CD4-positive, alpha-beta T cell treated with Interferon alpha-2 for 1 hour (primary cell): ENCODE measurements at regions not wholly inside any gene's neighbourhood (a gene's known extent, or its start where the extent isn't known, plus 50 kb on each side); places are given as distances from the start of the nearest gene placed in this dataset.

Experiments used
- DNase-seq, 2 donors: peaks; one replicate each; pipeline ENCODE4 v3.0.0-alpha.2; 2020 to 2022

DNA sequence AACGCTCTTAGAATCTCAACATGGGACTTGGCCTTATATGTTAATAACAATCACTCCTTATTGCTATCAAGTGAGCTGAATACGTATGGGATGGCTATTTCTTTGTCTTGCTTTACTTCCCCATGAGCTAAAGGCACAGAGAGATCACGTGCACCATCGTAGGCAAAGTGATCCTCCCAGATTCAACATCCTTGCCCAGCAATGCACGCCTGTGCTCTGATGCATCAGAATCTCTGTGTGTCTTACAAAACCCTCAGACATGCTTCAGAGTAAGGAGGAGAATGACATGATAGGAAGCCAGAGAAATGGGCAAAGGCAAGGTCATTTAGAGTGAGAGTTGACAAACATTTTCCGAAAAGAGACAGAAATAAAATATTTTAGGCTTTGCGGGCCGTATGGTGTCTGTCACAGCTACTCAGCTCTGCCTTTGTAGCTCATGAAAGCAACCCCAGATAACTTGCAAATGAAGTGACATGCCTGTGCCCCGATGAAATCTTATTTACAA is 277.6 kb upstream of the CDH4 start:
- DNase-seq = no peak

- no peak for DNase-seq
These were observed 275.9 kb upstream of the CDH4 start for GRCh38 chr20:60976139-60976538.

GRCh38 chr20:60976913-60977312 is 275.1 kb upstream of the CDH4 start:
- no peak for DNase-seq

- no peak for DNase-seq
These were observed 274.2 kb upstream of the CDH4 start for GRCh38 chr20:60977901-60978300.

- no peak for DNase-seq
These were observed 267.4 kb upstream of the CDH4 start for GRCh38 chr20:60984666-60985065.

DNA sequence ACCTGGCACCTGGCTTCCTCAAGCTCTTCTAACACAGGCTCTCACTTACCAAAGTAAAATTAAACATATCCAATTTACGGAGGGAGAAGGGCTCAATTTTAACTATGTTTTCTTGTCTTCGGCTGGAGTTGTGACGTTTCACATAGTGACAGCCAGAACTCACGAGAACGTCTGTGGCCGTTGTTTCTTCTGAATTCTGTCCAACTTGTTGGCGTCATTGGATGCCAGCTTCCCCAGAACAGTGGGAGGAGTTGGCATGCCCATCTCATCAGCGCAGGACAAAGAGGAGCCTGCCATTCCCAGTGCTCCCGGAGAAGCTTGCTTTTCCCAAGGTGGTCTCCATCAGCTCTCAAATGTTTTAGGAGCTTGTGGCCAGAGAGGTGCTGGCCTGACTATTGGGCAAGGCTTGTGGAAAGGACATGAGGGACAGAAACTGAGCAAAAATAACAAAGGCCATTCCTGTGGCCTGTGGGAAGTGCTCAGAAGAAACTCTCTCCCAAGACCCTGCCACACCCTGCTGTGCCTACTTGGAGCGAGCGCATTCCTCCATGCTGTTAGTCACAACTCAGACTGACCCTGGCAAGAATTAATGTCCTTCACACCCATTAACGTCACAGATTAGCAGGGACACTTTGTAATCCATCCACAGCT is 265.4 kb upstream of the CDH4 start:
- DNase-seq = no peak

- no peak for DNase-seq
These were observed 262.0 kb upstream of the CDH4 start for GRCh38 chr20:60990061-60990460.

DNA sequence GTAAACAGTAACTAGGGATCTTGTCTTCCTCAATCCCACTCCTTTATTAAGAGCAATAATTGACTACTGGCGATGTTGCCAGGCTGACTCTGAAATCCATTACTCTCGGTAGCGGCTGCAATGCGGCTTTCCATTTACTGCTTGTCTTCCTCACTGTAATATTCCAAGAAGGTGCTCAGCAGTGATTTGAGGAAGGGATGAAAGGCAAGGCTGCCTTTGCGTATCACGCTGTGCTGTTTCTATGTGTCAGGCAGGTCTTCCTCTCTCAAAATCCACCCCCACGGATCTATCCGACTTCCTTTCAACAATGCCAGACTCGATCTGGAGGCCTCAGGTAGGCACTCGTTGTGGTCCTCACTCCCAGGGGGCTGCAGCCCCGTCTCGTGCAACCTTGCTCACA is 261.4 kb upstream of the CDH4 start:
- DNase-seq = no peak

GRCh38 chr20:60993433-60994044 is 258.5 kb upstream of the CDH4 start:
- DNase-seq = no peak

GRCh38 chr20:60999250-60999649 is 252.8 kb upstream of the CDH4 start:
- DNase-seq = no peak

DNA sequence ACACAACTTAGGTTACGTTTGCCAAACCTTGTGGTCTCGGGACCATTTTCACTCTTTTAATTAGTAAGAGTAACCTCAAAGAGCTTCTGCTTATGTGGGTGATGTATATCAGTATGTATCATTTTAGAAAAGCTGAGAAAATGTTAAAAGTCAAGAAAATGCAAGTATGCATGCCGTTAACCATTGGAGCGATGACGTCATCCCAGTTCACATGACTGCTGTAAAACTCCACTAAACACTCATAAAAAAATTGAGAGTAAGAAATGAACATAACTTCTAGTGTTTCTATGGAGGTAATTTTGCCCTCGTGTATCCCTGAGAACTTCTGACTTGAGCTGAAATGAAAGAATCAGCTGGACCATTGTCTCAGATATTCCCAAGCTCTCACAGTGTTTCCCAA is 250.0 kb upstream of the CDH4 start:
- no peak for DNase-seq

- DNase-seq = no peak
These were observed 237.6 kb upstream of the CDH4 start for GRCh38 chr20:61014491-61014890.

DNA sequence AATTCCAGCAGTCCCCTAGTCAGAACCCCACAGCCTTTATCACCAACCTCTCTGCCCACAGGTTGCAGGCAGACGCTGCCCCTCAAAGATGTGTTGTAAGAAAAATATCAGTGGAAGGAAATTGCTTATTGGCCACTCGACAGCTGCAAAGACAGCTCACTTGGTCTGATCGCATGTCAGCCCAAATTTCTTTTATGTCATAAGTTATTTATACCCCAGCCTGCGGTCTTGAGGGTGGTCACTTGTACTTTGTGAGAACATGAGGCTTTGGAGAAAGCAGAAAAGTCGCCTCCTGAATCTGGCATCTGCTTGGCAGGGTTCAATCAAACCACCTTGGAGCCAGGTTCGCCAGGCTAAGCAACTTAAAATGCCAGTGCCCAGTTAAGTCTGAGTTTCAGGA is 236.5 kb upstream of the CDH4 start:
- DNase-seq = no peak

GRCh38 chr20:61019322-61019721 is 232.7 kb upstream of the CDH4 start:
- DNase-seq = no peak

DNA sequence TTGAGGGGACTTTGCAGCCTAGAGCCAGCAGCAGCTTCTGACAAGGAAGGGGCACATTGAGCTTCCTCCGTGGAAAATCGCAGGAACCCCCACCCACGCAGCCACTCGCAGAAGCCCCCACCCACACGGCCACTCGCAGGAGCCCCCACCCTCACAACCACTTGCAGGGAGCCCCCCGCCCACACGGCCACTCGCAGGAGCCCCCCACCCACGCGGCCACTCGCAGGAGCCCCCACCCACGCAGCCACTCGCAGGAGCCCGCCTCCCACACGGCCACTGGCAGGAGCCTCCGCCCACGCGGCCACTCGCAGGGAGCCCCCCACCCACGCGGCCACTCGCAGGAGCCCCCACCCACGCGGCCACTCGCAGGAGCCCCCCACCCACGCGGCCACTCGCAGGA is 228.4 kb upstream of the CDH4 start:
- DNase-seq = no peak

DNA sequence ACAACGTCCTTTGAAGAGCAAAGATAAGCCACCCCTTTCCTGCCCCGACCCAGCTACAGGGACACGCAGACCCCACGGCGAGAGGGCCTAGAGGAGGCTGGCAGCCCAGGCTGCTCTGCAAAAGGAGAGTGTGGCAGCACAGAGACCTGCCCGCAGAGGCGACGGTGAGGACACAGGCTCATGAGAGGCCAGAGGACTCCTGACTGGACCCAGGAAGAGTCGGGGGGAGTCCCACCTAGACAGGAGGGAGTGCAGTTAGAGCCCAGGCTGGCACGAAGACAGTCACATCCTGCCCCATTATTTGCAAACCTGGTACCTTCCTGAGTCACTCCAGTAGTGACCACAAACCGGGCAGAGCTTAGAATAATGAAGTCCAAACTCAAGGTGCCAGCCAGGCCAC is 227.7 kb upstream of the CDH4 start:
- no peak for DNase-seq

DNA sequence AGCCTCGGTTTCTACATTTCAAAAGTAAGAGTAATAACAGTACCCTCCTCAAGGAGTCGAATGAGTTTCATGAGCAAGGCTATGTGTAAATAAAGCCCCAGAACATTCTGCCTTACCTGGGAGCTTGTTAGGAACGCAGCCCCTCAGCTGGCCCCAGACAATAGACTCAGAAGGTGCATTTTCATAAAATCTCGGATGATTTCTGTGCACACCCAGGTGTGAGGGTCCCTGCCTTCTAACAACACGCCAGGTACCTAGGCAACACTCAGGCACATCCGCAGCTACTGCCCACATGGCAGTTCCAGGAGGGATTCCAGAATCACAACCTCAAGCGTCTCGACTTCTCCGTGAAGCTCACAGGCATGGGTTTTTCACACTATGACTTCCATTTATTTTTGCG is 226.5 kb upstream of the CDH4 start:
- DNase-seq = no peak

GRCh38 chr20:61026173-61026572 is 225.9 kb upstream of the CDH4 start:
- DNase-seq = no peak

DNA sequence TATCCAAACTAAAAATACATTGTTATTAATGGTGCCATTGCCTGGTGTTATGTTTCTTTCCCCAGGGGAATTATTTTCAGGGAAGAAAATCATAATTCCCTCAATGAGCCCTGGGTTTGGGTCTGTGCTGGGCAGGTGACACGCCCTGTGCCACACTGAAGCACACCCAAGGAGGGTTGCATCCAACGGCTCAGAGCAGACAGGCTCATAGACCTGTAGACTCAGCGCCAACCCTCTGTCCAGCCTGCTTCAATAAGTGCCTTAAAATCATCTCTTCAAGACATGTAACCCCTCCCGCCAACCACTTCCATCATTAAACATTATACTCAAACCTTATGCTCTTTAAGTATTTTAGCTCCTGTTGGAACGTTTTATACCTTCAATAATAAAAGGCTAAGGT is 225.3 kb upstream of the CDH4 start:
- no peak for DNase-seq

GRCh38 chr20:61027218-61027617 is 224.8 kb upstream of the CDH4 start:
- no peak for DNase-seq

- no peak for DNase-seq
These were observed 221.9 kb upstream of the CDH4 start for GRCh38 chr20:61030130-61030529.

- DNase-seq = no peak
These were observed 220.8 kb upstream of the CDH4 start for GRCh38 chr20:61031101-61031830.

- DNase-seq = no peak
These were observed 214.6 kb upstream of the CDH4 start for GRCh38 chr20:61037498-61037897.

GRCh38 chr20:61041481-61041880 is 210.6 kb upstream of the CDH4 start:
- no peak for DNase-seq
